Cardiac fibroblast (primary cell): ENCODE measurements at regions not wholly inside any gene's neighbourhood (a gene's known extent, or its start where the extent isn't known, plus 50 kb on each side); places are given as distances from the start of the nearest gene placed in this dataset.

Experiments used
- DNase-seq, 2 donors: peaks; one replicate each; pipeline versions ENCODE4 v3.0.0 to v3.0.0-alpha.2; 2010; ENCODE audit warnings: low read depth in 2 of 2
- H3K4me3 ChIP-seq, 2 donors: replicated peaks in 1 of 2; 1 replicate in 1 of 2; 2 replicates in 1 of 2; pipeline ENCODE4 v1.5.1; 2011; ENCODE audit warnings: low read depth in 2 of 2, low read length in 2 of 2, mild to moderate bottlenecking in 2 of 2, moderate library complexity in 1 of 2
- TF ChIP-seq, protein P1 (sequence below): IDR thresholded peaks from one replicate; pipeline ENCODE4 v1.5.1; 2011; ENCODE audit warnings: low read depth, mild to moderate bottlenecking, low read length, inconsistent platforms

- DNase-seq: peak in 1 of 2 donors; percentile 12
- TF ChIP-seq, protein P1, sequence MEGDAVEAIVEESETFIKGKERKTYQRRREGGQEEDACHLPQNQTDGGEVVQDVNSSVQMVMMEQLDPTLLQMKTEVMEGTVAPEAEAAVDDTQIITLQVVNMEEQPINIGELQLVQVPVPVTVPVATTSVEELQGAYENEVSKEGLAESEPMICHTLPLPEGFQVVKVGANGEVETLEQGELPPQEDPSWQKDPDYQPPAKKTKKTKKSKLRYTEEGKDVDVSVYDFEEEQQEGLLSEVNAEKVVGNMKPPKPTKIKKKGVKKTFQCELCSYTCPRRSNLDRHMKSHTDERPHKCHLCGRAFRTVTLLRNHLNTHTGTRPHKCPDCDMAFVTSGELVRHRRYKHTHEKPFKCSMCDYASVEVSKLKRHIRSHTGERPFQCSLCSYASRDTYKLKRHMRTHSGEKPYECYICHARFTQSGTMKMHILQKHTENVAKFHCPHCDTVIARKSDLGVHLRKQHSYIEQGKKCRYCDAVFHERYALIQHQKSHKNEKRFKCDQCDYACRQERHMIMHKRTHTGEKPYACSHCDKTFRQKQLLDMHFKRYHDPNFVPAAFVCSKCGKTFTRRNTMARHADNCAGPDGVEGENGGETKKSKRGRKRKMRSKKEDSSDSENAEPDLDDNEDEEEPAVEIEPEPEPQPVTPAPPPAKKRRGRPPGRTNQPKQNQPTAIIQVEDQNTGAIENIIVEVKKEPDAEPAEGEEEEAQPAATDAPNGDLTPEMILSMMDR: no peak
- H3K4me3 ChIP-seq: no peak overlapping the region
Measured at GRCh38 chr20:57061051-57061900, 205.2 kb downstream of the BMP7 start.

- H3K4me3 ChIP-seq: no peak overlapping the region
- TF ChIP-seq, protein P1: no peak
- DNase-seq: no peak
Measured at GRCh38 chr20:57062241-57062640, 204.2 kb downstream of the BMP7 start.

DNA sequence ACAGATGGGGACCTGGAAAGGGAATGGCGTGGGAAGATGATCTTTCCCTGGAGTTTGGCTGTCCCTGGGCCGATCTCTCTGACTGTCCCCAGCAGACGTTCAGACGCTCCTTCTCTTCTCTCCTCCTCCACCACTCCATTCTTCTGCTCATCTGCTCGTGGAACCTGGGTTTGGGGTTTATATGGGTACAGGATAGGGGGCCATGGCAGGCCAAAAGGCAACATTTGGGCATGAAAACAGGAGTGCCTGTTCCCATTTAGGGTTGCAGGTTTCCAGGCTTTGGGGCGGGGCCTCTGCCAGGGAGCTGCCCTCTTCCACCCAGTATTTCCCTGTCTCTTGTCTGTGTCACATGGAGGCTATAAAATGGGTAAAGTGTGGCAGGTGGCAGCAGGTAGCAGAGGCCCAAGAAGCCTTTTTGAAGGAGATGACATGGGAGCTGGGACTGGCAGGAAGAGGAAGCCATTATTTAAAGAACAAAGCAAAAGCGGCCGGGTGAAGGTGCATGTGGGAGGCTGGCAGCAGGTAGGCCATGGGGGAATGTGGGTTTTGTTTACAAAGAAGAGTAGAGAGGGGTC, 203.7 kb downstream of the BMP7 start:
- H3K4me3 ChIP-seq: no peak overlapping the region
- no peak for DNase-seq
- TF ChIP-seq, protein P1: no peak

- DNase-seq: no peak
- TF ChIP-seq, protein P1: no peak
Measured at GRCh38 chr20:57064836-57065235, 201.6 kb downstream of the BMP7 start.

DNA sequence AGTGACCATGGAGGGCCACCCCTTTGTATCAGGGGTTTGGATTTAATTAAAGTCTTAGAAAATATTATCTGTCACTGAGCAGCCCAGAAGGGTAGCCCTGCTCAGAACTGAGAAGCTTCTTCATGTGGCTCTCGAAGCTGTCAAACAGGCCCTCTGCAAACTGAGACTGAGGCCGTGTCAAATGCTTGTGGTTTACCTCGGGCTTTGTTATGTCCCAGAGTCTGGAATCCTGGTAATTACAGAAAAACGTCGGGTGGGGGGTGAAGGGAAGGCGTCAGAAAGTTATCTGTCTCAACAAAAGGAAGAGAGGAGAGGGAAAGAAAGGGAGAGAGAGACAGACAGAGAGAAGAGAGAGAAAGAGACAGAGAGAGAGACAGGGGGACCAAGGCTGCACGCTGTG, 200.8 kb downstream of the BMP7 start:
- no peak overlapping the region for H3K4me3 ChIP-seq
- DNase-seq: no peak
- TF ChIP-seq, protein P1: no peak

More at GRCh38 chr20:57064836-57065235, 201.6 kb downstream of the BMP7 start:
- H3K4me3 ChIP-seq: no peak overlapping the region

GRCh38 chr20:57066126-57066900, 200.1 kb downstream of the BMP7 start:
- no peak overlapping the region for H3K4me3 ChIP-seq
- TF ChIP-seq, protein P1: no peak
- no peak for DNase-seq
